HK-2 (cell line): ENCODE measurements at regions not wholly inside any gene's neighbourhood (a gene's known extent, or its start where the extent isn't known, plus 50 kb on each side); places are given as distances from the start of the nearest gene placed in this dataset.

Source experiments
- DNase-seq: peaks from one replicate; pipeline ENCODE4 v3.0.0-alpha.2; 2018; ENCODE audit not compliant: unreplicated experiment

- no peak for DNase-seq
These were observed 79.6 kb upstream of the UQCRFS1 start for GRCh38 chr19:29292562-29292961.

GRCh38 chr19:29293292-29293691 lies 80.3 kb upstream of the UQCRFS1 start:
- no peak for DNase-seq

- DNase-seq, result no peak
These were observed 80.9 kb upstream of the UQCRFS1 start for GRCh38 chr19:29293736-29294342.

GRCh38 chr19:29294343-29294811 lies 81.4 kb upstream of the UQCRFS1 start:
- DNase-seq, result no peak

- no peak for DNase-seq
These were observed 82.3 kb upstream of the UQCRFS1 start for GRCh38 chr19:29295285-29295684.

- no peak for DNase-seq
These were observed 84.4 kb upstream of the UQCRFS1 start for GRCh38 chr19:29297381-29297780.

GRCh38 chr19:29299416-29300380 lies 86.7 kb upstream of the UQCRFS1 start:
- DNase-seq, result no peak

GRCh38 chr19:29302002-29302928 lies 89.3 kb upstream of the UQCRFS1 start:
- DNase-seq, result no peak

GRCh38 chr19:29303069-29303718 lies 90.2 kb upstream of the UQCRFS1 start:
- no peak for DNase-seq

GRCh38 chr19:29303719-29304090 lies 90.8 kb upstream of the UQCRFS1 start:
- no peak for DNase-seq

- no peak for DNase-seq
These were observed 92.3 kb upstream of the UQCRFS1 start for GRCh38 chr19:29305268-29305667.

- no peak for DNase-seq
These were observed 96.1 kb upstream of the UQCRFS1 start for GRCh38 chr19:29308977-29309590.

GRCh38 chr19:29309637-29310036 lies 96.7 kb upstream of the UQCRFS1 start:
- DNase-seq, result no peak

GRCh38 chr19:29311191-29311790 lies 98.3 kb upstream of the UQCRFS1 start:
- DNase-seq, result no peak

GRCh38 chr19:29315556-29316190 lies 102.7 kb upstream of the UQCRFS1 start:
- DNase-seq, result no peak

GRCh38 chr19:29318581-29318980 lies 105.6 kb upstream of the UQCRFS1 start:
- no peak for DNase-seq

- no peak for DNase-seq
These were observed 107.1 kb upstream of the UQCRFS1 start for GRCh38 chr19:29320086-29320485.

GRCh38 chr19:29320618-29321017 lies 107.7 kb upstream of the UQCRFS1 start:
- no peak for DNase-seq

GRCh38 chr19:29321116-29321515 lies 108.2 kb upstream of the UQCRFS1 start:
- DNase-seq, result no peak

GRCh38 chr19:29323021-29323430 lies 110.1 kb upstream of the UQCRFS1 start:
- DNase-seq, result no peak
